Liver (tissue), 3 donors: ENCODE measurements at regions not wholly inside any gene's neighbourhood (a gene's known extent, or its start where the extent isn't known, plus 50 kb on each side); places are given as distances from the start of the nearest gene placed in this dataset.
"Not testable (repeated sequence)": the region's sequence is repeated elsewhere in the genome, so short reads cannot be mapped to it uniquely, and the experiment has no call there.

Experiments used
- ATF3 ChIP-seq: IDR thresholded peaks from 2 replicates; pipeline ENCODE4 v1.6.1; 2016; ENCODE audit warnings: antibody characterized with exemption
- CTCF ChIP-seq: fragments of 150-350 bp; IDR thresholded peaks from 2 replicates; pipeline ENCODE4 v1.5.1; 2017; ENCODE audit warnings: improper control_type of control experiment, low read depth, low read length; ENCODE audit not compliant: missing input control
- HNF4A ChIP-seq, 2 donors: conservative IDR thresholded peaks; 2 replicates each; pipeline ENCODE4 v1.6.1; 2016; ENCODE audit warnings: antibody characterized with exemption in 2 of 2, mild to moderate bottlenecking in 2 of 2
- JUND ChIP-seq, 2 donors: IDR thresholded peaks; 2 replicates each; pipeline ENCODE4 v1.6.1; 2016; ENCODE audit warnings: antibody characterized with exemption in 2 of 2
- MAX ChIP-seq: IDR thresholded peaks from 2 replicates; pipeline ENCODE4 v1.6.1; 2016; ENCODE audit warnings: antibody characterized with exemption
- NR2F2 ChIP-seq: IDR thresholded peaks from 2 replicates; pipeline ENCODE4 v1.6.1; 2016; ENCODE audit warnings: antibody characterized with exemption
- RAD21 ChIP-seq, 2 donors: IDR thresholded peaks; 2 replicates each; pipeline ENCODE4 v1.6.1; 2016; ENCODE audit warnings: antibody characterized with exemption in 2 of 2, mild to moderate bottlenecking in 2 of 2
- REST ChIP-seq: IDR thresholded peaks from 2 replicates; pipeline ENCODE4 v1.6.1; 2016; ENCODE audit warnings: antibody characterized with exemption, mild to moderate bottlenecking
- RXRA ChIP-seq, 2 donors: IDR thresholded peaks; 2 replicates each; pipeline ENCODE4 v1.6.1; 2017 to 2018; ENCODE audit warnings: antibody characterized with exemption in 2 of 2, mild to moderate bottlenecking in 1 of 2
- TAF1 ChIP-seq: conservative IDR thresholded peaks from 2 replicates; pipeline ENCODE4 v1.6.1; 2016; ENCODE audit warnings: antibody characterized with exemption, mild to moderate bottlenecking
- YY1 ChIP-seq: IDR thresholded peaks from 2 replicates; pipeline ENCODE4 v1.6.1; 2016; ENCODE audit warnings: antibody characterized with exemption, mild to moderate bottlenecking
- donor health status: healthy.
- donor health status: healthy.

GRCh38 chrX:138264095-138264494, 447.4 kb downstream of the FGF13 start:
- TF ChIP-seq CTCF; MAX; REST; TAF1; RAD21 (IDR thresholded peaks at IDR 0.05); JUND (IDR thresholded peaks at IDR 0.05); YY1; NR2F2; HNF4A (conservative IDR thresholded peaks at IDR 0.05); RXRA (IDR thresholded peaks at IDR 0.05); ATF3: not testable (repeated sequence)
